HG02938 (cell line): ENCODE measurements at regions not wholly inside any gene's neighbourhood (a gene's known extent, or its start where the extent isn't known, plus 50 kb on each side); places are given as distances from the start of the nearest gene placed in this dataset.
"Not testable (repeated sequence)": the region's sequence is repeated elsewhere in the genome, so short reads cannot be mapped to it uniquely, and the experiment has no call there.

ENCODE experiments used
- ATAC-seq: cut with Tn5 transposase; IDR thresholded peaks from one replicate; pipeline ENCODE4 v1.9.1; 2021; ENCODE audit warnings: mild to moderate bottlenecking, moderate library complexity; ENCODE audit not compliant: unreplicated experiment

DNA sequence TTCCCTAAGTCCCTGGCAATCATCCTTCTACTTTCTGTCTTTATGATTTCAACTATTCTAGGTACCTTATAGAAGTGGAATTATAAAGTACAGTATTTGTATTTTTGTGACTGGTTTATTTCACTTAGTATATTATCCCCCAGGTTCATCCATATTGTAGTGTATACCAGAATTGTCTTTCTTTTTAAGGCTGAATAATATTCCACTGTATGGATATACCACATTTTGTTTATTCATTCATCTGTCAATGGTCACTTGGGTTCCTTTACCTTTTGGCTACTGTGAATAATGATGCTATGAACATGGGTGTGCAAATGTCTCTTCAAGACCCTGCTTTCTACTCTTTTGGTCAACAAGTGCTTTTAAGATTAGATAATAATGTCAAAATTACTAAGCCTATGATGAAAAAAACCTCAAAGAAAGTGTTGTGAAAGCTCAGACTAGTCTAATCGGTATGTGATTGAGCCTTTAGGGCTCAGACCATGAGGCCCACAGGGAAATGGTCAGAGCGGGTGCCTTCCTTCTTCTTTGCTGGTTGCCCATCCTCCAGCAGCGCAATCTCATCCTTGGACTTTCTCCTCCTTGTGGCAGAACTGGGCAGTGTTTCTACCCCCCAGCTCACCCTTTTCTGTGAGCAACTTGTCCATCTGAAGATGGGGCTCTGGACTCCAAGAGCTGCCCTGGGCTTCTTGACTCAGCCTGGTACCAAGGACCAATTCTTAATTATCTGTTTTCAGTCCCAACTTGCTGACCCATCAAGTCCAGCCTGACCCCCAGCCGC is 105.4 kb downstream of the TTC8 start:
- no peak for ATAC-seq

DNA sequence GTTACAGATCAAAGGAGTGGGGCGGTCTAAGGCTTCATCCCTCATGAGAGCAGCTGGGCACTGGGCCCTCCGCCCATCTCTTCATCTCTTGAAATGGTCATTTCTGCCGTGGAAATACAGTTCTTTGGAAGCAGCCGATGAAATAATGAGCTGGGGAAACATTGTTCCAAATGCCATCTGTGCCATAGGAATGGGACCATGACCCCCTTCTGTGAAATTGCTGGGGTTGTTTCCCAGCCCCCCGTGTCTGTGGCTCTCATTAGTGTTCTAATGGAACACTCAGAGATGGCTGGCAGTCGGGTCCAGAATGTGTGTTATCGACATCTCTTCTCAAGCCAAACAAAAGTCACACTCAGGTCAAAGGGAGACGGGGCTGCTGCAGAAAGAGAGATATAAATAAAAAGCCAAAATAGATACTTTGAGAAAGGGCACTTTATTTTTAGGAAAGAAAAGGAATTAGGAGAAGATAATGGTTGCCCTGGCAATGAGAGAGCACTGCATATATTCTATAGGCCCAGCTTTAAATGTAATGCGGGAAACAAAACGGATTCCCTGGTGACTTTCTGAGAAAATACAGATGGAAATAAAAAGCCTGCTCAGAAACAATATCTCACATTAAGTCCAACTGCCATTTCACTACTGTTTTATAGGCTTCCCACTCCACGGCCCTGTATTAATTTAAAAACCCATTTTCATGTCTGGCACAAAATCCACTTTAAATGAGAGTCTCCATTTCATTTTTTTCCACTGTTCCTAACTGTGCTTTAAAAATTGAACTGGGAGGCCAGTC is 107.1 kb downstream of the TTC8 start:
- ATAC-seq = no peak

DNA sequence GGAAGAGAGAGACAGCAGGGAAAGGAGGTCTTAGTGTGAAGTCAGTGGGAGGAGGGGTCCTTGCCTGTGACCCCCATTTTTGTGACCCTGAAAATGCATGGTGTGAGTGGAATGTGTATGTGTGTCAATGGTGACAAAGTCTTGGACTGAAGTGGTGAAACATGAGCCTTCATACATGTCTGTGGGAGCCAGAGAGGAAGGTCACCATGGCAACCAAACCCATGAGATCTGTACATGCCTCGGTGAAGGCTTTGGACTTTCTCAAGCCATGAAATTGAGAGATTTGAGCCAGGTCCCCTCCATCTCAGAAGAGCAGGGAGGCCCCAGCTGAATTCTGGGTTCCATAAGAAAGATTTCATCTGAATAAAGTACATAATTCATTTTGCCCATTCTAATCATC is 108.7 kb downstream of the TTC8 start:
- no peak for ATAC-seq

DNA sequence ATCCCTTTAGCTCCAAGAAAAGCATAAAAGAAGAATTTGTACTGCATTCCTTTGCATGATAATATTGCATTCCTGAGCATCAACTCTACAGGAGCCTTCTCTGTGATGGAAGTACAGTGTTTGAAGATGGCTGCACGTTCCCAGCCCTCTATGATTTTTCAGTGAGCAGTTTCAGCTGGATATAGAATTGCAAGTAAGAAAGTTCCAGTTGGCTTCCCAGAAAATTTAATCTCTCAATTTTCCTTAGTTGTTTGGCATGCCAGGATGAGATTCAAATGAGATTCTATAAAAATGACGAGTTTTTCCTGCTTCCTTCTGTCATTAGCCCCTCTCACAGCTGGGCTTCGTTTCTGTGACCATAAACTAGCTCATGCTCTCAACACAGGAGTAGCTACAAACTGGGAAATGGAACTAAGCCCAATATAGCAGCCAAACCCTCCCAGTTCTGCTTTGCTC is 109.9 kb downstream of the TTC8 start:
- no peak for ATAC-seq

DNA sequence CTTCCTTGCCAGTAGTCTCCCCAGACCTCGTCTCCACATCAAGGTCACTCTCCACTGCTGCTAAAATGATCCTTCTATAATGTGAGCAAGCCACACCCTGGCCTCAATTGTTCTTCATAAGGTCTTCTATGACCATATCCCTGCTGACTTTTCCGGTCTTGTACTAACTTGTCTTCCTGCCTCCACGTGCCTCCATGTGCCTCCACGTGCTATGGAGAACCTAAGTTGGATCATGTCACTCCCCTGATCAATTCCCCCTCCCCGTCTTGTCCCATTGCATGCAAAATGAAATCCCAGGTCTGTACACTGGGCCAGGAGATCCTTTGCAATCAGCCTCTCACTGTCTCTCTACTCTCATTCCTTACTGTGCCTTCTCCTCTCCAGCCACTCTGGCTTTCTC is 110.6 kb downstream of the TTC8 start:
- no peak for ATAC-seq

DNA sequence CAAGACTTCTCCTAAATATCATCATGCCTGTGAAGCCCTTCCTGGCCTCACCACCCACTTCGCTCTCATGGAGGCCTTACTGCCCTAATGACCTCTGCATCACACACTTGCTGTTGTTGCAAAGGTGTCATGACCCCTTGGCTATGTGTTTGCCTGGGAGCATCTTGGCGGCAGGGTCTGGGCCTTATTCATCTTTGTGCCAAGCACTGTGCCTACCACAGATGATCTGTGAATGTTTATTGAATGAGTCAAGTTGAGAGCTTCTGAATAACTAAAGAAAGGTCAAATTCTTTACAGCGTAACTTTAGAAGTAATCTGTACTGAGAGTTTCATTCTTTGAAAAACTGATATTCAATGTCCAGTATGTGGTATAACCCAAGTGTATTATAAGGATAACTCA is 113.3 kb downstream of the TTC8 start:
- no peak for ATAC-seq

DNA sequence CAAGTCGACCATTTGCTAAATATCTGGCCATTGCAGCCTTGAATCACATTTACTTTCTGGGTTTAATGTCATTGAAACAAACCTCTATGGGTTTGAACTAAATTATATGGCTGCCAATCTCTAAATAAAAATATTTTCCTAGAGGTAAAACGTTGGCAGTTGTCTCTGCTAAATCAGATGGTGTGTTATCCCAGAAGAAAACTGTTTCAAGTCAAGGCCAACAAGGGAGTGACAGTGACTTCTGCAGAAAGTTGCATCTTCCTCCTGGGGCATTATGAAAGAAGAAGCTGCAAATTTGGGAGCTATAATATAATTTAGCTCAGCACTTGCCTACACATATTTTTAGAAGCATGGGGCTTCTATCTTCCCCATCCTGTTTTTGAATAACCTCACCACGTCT is 116.2 kb downstream of the TTC8 start:
- ATAC-seq = no peak

DNA sequence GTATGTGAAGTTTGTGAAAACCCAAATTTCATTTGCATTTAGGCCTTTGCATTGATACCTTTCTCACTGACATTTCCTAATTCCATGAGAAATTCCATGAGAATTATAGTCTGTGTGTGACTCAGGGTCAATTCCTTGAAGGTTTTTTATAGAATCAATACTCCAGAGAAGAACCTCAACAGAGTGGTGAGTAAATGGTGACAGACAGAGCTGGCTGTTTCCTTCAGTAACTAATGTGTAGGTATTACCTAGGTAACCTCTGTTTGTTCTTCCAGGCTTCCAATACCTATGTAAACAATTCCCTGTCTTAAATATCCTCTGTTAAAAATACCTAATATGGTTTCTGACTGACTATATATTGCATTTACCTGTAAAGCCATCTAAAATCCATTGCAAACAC is 117.0 kb downstream of the TTC8 start:
- ATAC-seq = no peak

DNA sequence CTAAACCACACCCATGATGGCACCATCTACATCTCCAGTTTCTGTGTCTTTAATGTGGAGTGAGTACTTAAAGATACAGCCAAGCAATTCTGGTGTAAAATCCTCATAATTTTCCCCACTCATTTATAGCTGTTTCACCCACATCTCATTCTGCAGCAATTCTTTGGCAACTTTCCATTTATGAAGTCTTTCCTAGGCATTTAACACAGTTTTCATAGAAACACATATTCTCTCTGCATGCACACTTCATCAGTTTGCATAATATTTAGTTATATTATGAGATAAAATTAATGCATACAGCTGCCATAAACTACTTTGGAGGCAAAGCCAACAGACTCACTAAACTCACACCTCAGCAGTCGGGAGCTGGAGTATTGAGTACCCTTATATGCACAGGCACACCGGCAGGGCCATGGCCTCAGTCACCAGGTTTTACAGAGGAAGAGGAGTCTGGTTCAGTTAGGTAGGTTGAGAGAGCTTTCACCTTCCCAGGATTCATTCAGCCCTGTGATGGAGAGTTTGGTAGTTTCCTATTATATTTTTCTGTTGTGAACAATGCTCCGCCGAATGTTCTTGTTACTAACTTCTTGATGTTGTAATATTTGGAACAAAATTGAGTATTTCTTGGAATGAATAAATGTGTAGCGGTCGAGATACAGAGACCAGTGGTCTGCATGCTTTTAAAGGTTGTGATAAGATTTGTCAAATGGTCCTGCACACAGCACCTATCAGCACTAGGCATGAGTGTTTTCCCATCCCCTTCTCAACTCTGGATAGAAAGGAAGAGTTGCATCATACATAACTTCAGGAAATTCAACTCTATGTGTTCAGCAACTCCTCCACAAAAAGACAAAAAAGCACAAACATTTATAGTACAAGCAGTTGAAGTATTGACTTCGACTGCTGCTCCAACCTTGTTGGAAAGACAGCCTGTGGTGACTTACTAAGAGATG is 123.5 kb downstream of the TTC8 start:
- no peak for ATAC-seq

DNA sequence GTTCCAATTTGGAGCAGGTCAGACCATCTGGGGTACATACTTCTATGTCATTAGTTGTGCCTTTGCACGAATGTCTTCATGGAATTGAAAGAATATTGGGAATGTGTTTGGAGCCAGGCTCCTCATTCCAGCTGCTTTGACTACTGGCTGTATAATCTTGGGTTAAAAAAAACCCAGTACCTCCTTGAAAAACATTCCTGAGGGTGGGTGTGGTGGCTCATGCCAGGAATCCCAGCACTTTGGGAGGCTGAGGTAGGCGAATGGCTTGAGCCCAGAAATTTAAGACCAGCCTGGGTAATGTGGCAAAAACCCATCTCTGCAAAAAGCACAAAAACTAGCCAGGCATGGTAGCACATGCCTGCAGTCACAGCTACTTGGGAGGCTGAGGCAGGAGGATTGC is 125.6 kb downstream of the TTC8 start:
- ATAC-seq = no peak

DNA sequence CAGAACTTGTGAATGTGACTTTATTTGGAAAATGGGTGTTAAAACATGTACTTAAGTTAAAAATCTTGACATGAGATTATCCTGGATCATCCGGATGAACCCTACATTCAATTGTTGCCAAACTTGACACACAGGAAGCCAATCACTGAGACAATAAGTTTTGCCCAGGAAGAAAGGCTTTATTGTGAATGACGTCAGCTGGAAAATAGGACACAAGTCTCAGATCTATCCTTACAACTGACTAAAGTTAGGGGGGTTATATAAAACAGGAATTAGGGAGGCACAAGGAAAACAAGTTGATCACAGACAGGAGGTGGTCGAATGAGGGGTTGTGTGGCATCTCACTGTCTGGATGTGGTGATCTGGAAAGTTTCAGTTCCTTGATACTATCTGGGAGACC is 126.9 kb downstream of the TTC8 start:
- no peak for ATAC-seq

DNA sequence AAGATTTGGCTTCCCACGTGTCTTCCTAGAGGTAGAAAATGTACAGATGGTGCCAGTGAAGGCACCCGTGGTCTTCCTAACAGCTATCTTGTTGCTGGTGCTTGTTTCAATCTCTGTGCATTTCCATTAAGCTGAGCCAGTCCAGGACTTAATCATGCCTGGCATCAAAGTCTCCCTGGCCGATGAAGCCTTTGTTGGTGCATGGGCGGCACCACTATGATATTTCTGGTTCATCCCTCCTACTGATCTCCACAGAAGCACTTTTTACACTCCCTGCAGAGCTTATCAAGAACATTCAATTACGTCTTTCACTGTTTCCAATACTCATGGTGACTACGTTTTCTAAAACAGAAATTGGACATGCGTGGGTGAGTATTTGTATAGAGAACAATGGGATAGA is 128.4 kb downstream of the TTC8 start:
- ATAC-seq = no peak

DNA sequence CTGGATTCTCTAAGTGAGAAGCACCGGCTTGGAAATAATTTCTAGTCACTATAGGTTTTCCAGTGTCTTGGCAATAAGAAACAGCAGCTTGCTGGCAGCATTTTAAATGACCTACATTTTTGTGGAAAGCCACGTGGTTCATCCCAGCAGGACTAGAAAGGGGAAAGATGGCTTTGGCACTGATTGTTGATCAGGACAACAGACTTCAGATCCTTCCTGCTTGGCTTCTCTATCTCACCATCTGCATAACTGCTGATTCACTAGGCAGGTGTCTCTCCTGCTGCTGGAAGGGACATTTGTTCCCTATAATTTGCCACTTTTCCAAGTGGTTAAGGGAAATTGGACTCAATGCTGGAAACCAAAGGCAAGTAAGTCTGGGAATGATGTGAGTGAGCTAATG is 131.0 kb downstream of the TTC8 start:
- no peak for ATAC-seq

DNA sequence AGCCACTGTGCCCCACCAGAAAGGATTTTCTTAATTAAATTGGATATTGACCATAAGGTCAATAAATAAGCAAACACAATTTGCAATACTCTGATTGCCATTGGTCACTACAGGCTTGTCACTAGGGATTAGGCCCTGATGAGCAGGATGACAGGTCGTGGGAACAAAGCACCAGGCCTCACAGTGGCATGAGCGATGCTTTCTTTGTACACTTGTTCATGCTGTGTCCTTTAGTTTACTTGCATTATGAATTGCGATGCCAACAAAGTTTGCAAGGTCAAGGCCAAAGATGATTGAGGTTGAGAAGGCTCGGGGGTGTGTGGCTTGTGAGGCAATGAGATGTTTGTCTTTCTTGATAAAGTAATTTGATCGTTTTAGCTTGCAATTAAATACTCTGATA is 136.0 kb downstream of the TTC8 start:
- ATAC-seq = no peak

DNA sequence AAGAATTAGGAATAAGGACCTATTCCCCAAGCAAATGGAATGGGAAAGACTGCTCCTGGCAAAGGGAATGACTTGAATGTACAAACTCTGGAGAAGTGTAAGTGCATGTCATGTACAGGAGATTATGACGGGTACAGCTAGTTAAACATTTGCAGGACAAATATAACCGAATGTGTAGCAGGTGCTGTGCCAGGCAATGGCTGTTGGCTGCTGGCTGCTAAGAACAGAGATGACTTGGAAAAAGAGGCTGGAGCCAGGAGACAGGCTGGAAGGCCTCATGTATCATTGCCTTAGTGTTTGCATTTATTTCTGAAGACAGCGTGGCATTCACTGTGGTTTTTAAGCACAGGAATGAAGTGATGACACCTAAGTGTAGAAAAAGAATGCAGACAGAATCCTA is 136.8 kb downstream of the TTC8 start:
- ATAC-seq = no peak

DNA sequence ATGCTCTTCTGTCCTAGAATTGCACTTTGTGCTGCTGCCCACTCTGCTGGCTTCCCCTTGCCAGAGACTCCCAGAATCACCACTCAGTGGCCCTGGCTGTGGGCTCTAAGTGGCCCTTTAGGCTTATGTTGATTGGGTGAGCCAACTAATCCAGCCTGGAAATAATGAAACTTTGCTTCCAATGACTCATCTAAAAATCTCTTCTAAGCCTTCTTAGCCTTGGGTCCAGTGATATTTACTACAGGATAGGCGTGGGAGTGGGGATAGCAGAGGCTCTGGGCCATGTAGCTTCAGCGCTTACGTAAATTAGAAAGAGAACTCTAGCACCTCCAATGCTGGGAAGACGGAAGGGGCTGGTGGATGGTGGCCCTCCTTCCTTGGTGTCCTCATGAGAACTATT is 137.9 kb downstream of the TTC8 start:
- ATAC-seq = no peak

DNA sequence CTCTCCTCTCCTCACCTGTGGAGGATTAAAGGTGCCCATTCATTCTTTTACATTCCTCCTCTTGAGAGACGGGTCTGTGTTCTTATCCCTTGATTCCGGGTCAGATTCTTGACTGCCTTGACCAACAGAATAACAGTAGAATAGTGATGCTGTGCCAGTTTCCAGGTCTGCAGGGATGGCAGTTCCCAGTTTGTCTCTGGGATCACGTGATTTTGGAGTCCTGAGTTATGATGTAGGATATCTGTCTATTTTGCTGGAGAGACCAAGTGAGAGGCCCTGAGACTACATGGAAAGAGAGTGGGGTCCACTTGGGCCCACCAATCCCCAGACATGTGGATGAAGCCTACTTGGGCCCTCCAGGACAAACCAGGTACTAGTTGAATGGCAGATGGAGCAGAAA is 142.8 kb downstream of the TTC8 start:
- no peak for ATAC-seq

DNA sequence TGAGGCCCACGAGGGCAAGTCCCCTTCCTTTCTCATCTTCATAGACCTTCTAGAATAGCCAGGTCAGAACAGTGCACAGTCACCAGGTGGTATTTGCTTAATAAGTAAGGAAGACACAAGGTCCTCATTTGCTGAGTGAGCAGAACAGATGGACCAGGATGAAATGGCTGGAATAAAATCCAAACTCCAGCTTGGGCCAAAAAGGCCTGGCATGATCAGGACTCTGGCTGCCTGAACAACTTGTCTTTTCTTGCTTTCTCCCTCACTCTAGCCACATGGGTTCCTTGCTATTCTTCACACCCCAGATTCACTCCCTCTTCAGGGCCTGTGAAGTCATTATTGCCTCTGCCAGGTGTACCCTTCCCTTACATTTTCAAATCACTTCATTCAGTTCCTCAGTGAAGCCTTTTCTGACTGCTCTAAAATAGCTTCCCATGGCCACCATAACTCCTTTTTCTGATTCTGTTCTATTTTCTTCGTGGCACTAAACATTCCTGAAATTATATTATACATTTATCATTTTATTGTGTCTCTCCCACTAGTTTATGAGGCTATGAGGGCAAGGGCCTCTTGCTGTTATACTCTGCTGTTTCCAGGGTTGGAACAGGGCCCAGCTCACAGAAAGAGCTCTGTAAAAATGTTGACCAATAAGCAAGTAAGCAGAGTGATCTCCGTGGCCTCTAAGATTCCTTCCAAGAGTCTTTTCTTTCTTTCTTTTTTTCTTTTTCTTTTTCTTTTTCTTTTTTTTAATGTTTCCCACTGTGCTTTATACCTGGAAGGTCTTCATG is 150.8 kb downstream of the TTC8 start:
- no peak for ATAC-seq

DNA sequence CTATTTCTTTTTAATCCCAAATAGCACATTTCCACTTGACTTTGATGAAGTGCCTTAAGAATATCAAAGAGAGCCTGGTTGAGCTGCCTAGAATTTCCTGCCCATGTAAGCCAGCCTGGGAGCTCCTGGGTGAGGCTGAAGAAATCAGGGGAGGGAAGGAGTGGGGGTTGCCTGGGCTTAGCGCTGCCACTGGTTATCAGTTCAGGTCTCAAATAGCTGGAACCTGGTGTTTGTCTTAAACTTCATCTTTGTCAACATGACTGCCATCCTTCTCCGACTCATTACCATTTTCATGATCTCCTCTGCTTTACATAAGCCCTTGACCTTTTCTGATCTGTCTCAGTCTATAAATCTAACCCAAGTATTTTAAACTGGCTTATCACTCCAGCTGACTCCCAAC is 151.5 kb downstream of the TTC8 start:
- no peak for ATAC-seq

DNA sequence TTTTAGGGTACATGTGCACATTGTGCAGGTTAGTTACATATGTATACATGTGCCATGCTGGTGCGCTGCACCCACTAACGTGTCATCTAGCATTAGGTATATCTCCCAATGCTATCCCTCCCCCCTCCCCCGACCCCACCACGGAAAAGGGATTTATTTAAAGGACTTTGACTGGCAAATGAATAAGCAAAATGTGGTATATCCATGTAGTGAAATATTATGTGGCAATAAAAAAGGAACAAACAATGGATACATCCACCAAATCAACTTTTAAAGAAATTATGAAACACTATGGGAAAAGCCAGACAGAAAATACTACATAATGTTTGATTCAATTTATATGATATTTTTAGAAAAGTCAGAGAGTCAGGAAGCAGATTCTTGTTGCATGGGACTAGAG is 156.5 kb downstream of the TTC8 start:
- ATAC-seq = not testable (repeated sequence)

DNA sequence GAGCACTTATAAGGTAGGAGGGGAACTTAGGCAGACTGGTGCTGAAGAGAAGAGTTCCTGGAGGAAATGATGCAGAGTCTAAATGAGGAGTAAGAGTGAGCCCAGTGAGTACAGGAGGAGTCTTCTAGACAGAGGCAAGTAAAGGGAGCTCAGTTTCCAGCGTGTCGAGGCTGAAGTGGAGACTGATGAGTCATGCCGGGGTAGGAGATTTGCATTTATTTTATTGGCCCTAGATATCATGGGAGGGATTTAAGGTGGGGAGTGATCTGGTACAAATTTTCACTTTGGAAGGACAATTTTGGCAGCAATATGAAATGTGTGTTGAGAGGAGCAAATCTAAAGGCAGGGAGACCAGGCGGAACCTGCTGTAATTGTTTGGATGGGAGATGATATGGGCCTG is 157.5 kb downstream of the TTC8 start:
- no peak for ATAC-seq
